GM12878 (cell line): ENCODE measurements at regions not wholly inside any gene's neighbourhood (a gene's known extent, or its start where the extent isn't known, plus 50 kb on each side); places are given as distances from the start of the nearest gene placed in this dataset.

Experiments used
- ATAC-seq: fragments of 200-7000 bp; cut with Tn5 transposase; 3 replicates; pipeline ENCODE4 v1.9.1; 2020; ENCODE audit warnings: mild to moderate bottlenecking, moderate library complexity
- BruUV-seq: library from RNA; stranded (reverse); fragments of 400-500 nt; replicated peaks from 2 replicates; lab custom pipeline; 2021; lab: Mats Ljungman, UMichigan
- CTCF ChIA-PET: fragments of 300-600 bp; sonication (Branson Sonifier 250); formaldehyde crosslinking; extraction: SDS; loops from one replicate; lab custom pipeline; 2021; ENCODE audit warnings: inconsistent platforms; lab: Yijun Ruan, JAX
- POLR2A ChIA-PET: fragments of 350-600 bp; formaldehyde crosslinking; extraction: SDS; loops from one replicate; lab custom pipeline; 2021; ENCODE audit warnings: inconsistent platforms; lab: Charles Lee
- RAD21 ChIA-PET: fragments of 300-600 bp; sonication (Branson Sonifier 250); formaldehyde crosslinking; loops from one replicate; lab custom pipeline; 2023; ENCODE audit warnings: antibody characterized with exemption; ENCODE audit not compliant: unreplicated experiment; lab: Charles Lee
- SMC1A ChIA-PET: fragments of 300-600 bp; sonication (Branson Sonifier 250); formaldehyde crosslinking; loops from one replicate; lab custom pipeline; 2023; ENCODE audit not compliant: unreplicated experiment, uncharacterized antibody; lab: Charles Lee
- DNase-seq: peaks from one replicate; pipeline ENCODE4 v3.0.0-alpha.2; 2011; ENCODE audit warnings: low read depth, low spot score
- FAIRE-seq: peaks from 3 replicates; lab custom pipeline; 2011; peaks lifted over from hg19 to GRCh38; lab: Jason Lieb, UNC
- H2AFZ ChIP-seq: 2 replicates; pipeline ENCODE4 v1.6.0; 2011; ENCODE audit warnings: low read depth, low read length, control low read depth; ENCODE audit not compliant: control insufficient read depth
- H3K27ac ChIP-seq: 2 replicates; pipeline ENCODE4 v1.5.1; 2011; ENCODE audit warnings: control low read depth; ENCODE audit not compliant: control insufficient read depth, insufficient read depth
- H3K27me3 ChIP-seq, 2 experiments: replicated peaks in 1 of 2; 2 replicates each; pipeline versions ENCODE4 v1.6.0 to v1.6.1; 2011; ENCODE audit warnings: low read length in 1 of 2; ENCODE audit not compliant: control insufficient read depth in 2 of 2, insufficient read depth in 2 of 2
- H3K36me3 ChIP-seq, 2 experiments: 2 replicates each; pipeline ENCODE4 v1.5.1; 2011; ENCODE audit warnings: low read length in 1 of 2; ENCODE audit not compliant: control insufficient read depth in 2 of 2, insufficient read depth in 2 of 2
- H3K4me1 ChIP-seq: 2 replicates; pipeline ENCODE4 v1.6.1; 2011; ENCODE audit warnings: mild to moderate bottlenecking, low read length, moderate library complexity, mixed read lengths; ENCODE audit not compliant: control insufficient read depth, insufficient read depth
- H3K4me2 ChIP-seq: 2 replicates; pipeline ENCODE4 v1.6.0; 2011; ENCODE audit warnings: control low read depth; ENCODE audit not compliant: control insufficient read depth, insufficient read depth
- H3K4me3 ChIP-seq: fragments of 200-600 bp; sonication (generic); 2 replicates; pipeline ENCODE4 v1.5.1; 2016
- H3K79me2 ChIP-seq: 2 replicates; pipeline ENCODE4 v1.6.0; 2011; ENCODE audit warnings: low read length; ENCODE audit not compliant: control insufficient read depth, insufficient read depth
- H3K9ac ChIP-seq: 2 replicates; pipeline ENCODE4 v1.8.0; 2011; ENCODE audit warnings: low read length, control low read depth, mixed read lengths; ENCODE audit not compliant: control insufficient read depth, insufficient read depth
- H3K9me3 ChIP-seq: replicated peaks from 3 replicates; pipeline ENCODE4 v1.5.1; 2011; ENCODE audit warnings: mild to moderate bottlenecking, low read length; ENCODE audit not compliant: control insufficient read depth, insufficient read depth
- H4K20me1 ChIP-seq: 2 replicates; pipeline ENCODE4 v1.6.0; 2011; ENCODE audit not compliant: control insufficient read depth, insufficient read depth
- CHD1 ChIP-seq: IDR thresholded peaks from 2 replicates; pipeline ENCODE4 v1.6.1; 2012; ENCODE audit warnings: low read depth, low read length, improper control_type of control experiment
- CREM ChIP-seq: IDR thresholded peaks from 2 replicates; pipeline ENCODE4 v1.6.1; 2014; ENCODE audit warnings: antibody characterized with exemption, low read depth
- FOS ChIP-seq: IDR thresholded peaks from 3 replicates; pipeline ENCODE4 v1.6.1; 2011; ENCODE audit warnings: borderline replicate concordance; ENCODE audit not compliant: insufficient read length; ENCODE audit errors: extremely low read depth
- GABPA ChIP-seq: IDR thresholded peaks from 2 replicates; pipeline ENCODE4 v1.6.1; 2014; ENCODE audit warnings: antibody characterized with exemption, low read depth, mild to moderate bottlenecking, inconsistent platforms
- JUNB ChIP-seq: IDR thresholded peaks from 2 replicates; pipeline ENCODE4 v1.6.1; 2016; ENCODE audit warnings: antibody characterized with exemption, mild to moderate bottlenecking
- KLF5 ChIP-seq: fragments of 450-650 bp; IDR thresholded peaks from 2 replicates; pipeline ENCODE4 v1.6.1; 2014; ENCODE audit warnings: mild to moderate bottlenecking; ENCODE audit not compliant: partially characterized antibody
- MTA2 ChIP-seq: fragments of 450-650 bp; IDR thresholded peaks from 2 replicates; pipeline ENCODE4 v1.6.1; 2016; ENCODE audit warnings: low read depth, mild to moderate bottlenecking, moderate library complexity
- MTA3 ChIP-seq: IDR thresholded peaks from 2 replicates; pipeline ENCODE4 v1.6.1; 2012; ENCODE audit warnings: low read length, inconsistent platforms, borderline replicate concordance
- MYC ChIP-seq: IDR thresholded peaks from 2 replicates; pipeline ENCODE4 v1.6.1; 2011; ENCODE audit warnings: mild to moderate bottlenecking, low read length, moderate library complexity, inconsistent platforms; ENCODE audit not compliant: insufficient read depth, insufficient replicate concordance, insufficient read length, severe bottlenecking
- NR2C2 ChIP-seq: IDR thresholded peaks from 2 replicates; pipeline ENCODE4 v1.6.1; 2011; ENCODE audit warnings: borderline replicate concordance, low read depth; ENCODE audit not compliant: control insufficient read depth, insufficient read length
- NR2F1 ChIP-seq: fragments of 450-650 bp; conservative IDR thresholded peaks from 2 replicates; pipeline ENCODE4 v1.6.1; 2017; ENCODE audit warnings: mild to moderate bottlenecking
- SMC3 ChIP-seq: IDR thresholded peaks from 2 replicates; pipeline ENCODE4 v1.6.1; 2011; ENCODE audit warnings: low read length, improper control_type of control experiment, borderline replicate concordance
- TBL1XR1 ChIP-seq: IDR thresholded peaks from 2 replicates; pipeline ENCODE4 v1.6.1; 2012; ENCODE audit warnings: low read depth, low read length, improper control_type of control experiment
- TCF12 ChIP-seq: IDR thresholded peaks from 2 replicates; pipeline ENCODE4 v1.6.1; 2011; ENCODE audit warnings: low read depth, mild to moderate bottlenecking, low read length
- ZNF207 ChIP-seq: fragments of 450-650 bp; IDR thresholded peaks from 2 replicates; pipeline ENCODE4 v1.6.1; 2014; ENCODE audit warnings: antibody characterized with exemption, mild to moderate bottlenecking, borderline replicate concordance
- ZNF24 ChIP-seq: fragments of 450-650 bp; IDR thresholded peaks from 2 replicates; pipeline ENCODE4 v1.6.1; 2017; ENCODE audit warnings: antibody characterized with exemption, mild to moderate bottlenecking
- ZNF384 ChIP-seq: IDR thresholded peaks from 2 replicates; pipeline ENCODE4 v1.6.1; 2012; ENCODE audit warnings: low read depth, mild to moderate bottlenecking, low read length, improper control_type of control experiment, borderline replicate concordance
- WGBS: methylation state at CpG from one replicate; pipeline ENCODE4 v1.1.6; 2016; ENCODE audit warnings: low lambda C conversion rate; ENCODE audit not compliant: insufficient replicate concordance, insufficient coverage; ENCODE audit errors: missing lambda C conversion rate; 5-methylcytosine and 5-hydroxymethylcytosine counted together
- in situ Hi-C: fragments of 300-500 bp; cut with MboI; formaldehyde crosslinking; loops from 9 replicates; pipeline ENCODE4 v1.14.3; 2018; ENCODE audit warnings: mixed read lengths
- intact Hi-C: fragments of 100-400 bp; cut with micrococcal nuclease; formaldehyde crosslinking; loops from one replicate; pipeline ENCODE4 v1.14.2; 2022; ENCODE audit not compliant: unreplicated experiment
- TF ChIP-seq, protein P1 (sequence below): IDR thresholded peaks from 2 replicates; pipeline ENCODE4 v1.6.1; 2012; ENCODE audit warnings: low read depth, low read length, improper control_type of control experiment

DNA sequence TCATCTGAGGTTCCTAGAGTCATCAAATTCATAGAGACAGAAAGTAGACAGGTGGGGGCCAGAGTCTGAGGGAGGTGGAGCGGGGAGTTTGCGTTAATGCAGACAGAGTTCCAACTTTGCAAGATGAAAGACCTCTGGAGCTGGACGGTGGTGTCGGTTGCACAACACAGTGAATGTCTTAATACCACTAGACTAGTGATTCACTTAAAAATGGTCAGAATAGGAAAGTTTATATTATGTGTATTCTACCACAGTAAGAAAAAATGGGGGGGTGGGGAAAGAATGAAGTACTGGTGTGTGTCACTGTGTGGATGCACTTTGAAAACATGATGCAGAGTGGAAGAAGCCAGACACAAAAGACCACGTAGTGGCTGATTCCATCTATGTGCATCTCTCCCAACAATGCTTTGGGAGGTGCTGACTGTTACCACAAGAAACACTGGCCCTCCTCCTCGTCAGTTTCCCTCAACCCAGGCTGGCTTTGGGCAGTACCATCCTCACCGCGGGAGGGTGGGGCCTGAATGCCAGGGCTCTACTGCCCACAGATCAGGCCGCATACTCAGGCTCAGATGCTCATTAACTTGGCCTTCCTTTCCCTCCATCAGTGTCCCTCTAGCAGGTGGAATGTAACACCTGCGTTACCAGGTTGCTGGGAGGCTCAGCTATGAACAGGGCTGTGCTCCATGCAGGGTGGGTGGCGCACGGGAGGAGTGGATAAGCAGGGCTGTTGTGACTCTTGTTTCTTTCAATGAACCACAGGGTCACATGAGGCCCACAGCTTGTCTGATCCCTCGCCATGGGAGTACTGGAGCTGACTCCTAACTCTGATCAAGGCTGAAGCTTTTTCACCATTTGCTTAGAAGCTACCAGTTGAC is 297.0 kb downstream of the CTTN start:
- Histone ChIP-seq H3K9me3 (no peaks in the 10 kb centered on the region; the same call in 2 of the 3 replicates), H3K27me3 (no peaks in the 10 kb centered on the region)
- RAD21 ChIA-PET, result no interaction called here
- intact Hi-C loops, result no loop called here
- no peak for FAIRE-seq
- TF ChIP-seq MTA2 (no peak), JUNB (no peak), CREM (no peak), KLF5 (no peak), TCF12 (no peak), GABPA (no peak), TBL1XR1 (no peak), ZNF207 (no peak), MYC (no peak), SMC3 (no peak), CHD1 (no peak), NR2C2 (no peak), FOS (no peak), ZNF384 (no peak), ZNF24 (no peak), NR2F1 (no peak), MTA3 (no peak)
- TF ChIP-seq, protein P1, sequence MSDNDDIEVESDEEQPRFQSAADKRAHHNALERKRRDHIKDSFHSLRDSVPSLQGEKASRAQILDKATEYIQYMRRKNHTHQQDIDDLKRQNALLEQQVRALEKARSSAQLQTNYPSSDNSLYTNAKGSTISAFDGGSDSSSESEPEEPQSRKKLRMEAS, result no peak
- TF ChIP-seq, all 136 proteins: peak for 0
- H4K20me1 ChIP-seq, result no peaks in the 10 kb centered on the region; the same call in 1 of the 2 replicates
- no peak overlapping the region for H3K4me2 ChIP-seq
- DNase-seq (no peak), ATAC-seq (no peak)
- no peak overlapping the region for H2AFZ ChIP-seq
- no peak overlapping the region for H3K4me3 ChIP-seq
- 47% methylated on average over 13 of the region's 13 CpGs for WGBS
- no peak overlapping the region for H3K9ac ChIP-seq
- CTCF ChIA-PET, result no interaction called here
- in situ Hi-C loops, result no loop called here
- SMC1A ChIA-PET, result no interaction called here
- no peaks in the 10 kb centered on the region for H3K79me2 ChIP-seq
- BruUV-seq, result no TSS peak
- H3K4me1 ChIP-seq, result no peaks in the 10 kb centered on the region
- H3K36me3 ChIP-seq, result no peaks in the 10 kb centered on the region
- no peak overlapping the region for H3K27ac ChIP-seq
- POLR2A ChIA-PET, result no interaction called here
